H9 (cell line): ENCODE measurements at regions not wholly inside any gene's neighbourhood (a gene's known extent, or its start where the extent isn't known, plus 50 kb on each side); places are given as distances from the start of the nearest gene placed in this dataset.

ENCODE experiments used
- DNase-seq: peaks from one replicate; pipeline ENCODE4 v3.0.0-alpha.2; 2017
- H2AFZ ChIP-seq: one replicate; pipeline ENCODE4 v1.6.1; 2013; ENCODE audit warnings: mild to moderate bottlenecking, low read length, control low read depth, moderate library complexity
- H2AK5ac ChIP-seq: 2 replicates; pipeline ENCODE4 v1.6.1; 2013; ENCODE audit warnings: low read length, control low read depth, mixed read lengths; ENCODE audit not compliant: insufficient read length
- H2BK120ac ChIP-seq: one replicate; pipeline ENCODE4 v1.6.1; 2013; ENCODE audit warnings: low read depth, mild to moderate bottlenecking, low read length, control low read depth, inconsistent platforms; ENCODE audit not compliant: poor library complexity, severe bottlenecking
- H2BK12ac ChIP-seq: 2 replicates; pipeline ENCODE4 v1.6.1; 2013; ENCODE audit warnings: low read length, control low read depth, mixed read lengths, low read depth; ENCODE audit not compliant: insufficient read length
- H2BK15ac ChIP-seq: 2 replicates; pipeline ENCODE4 v1.6.1; 2013; ENCODE audit warnings: low read depth, low read length, control low read depth
- H2BK20ac ChIP-seq: one replicate; pipeline ENCODE4 v1.6.1; 2013; ENCODE audit warnings: low read depth, mild to moderate bottlenecking, low read length, control low read depth, inconsistent platforms; ENCODE audit not compliant: poor library complexity, severe bottlenecking
- H2BK5ac ChIP-seq: 2 replicates; pipeline ENCODE4 v1.6.1; 2013; ENCODE audit warnings: low read length, control low read depth, mixed read lengths; ENCODE audit not compliant: insufficient read length
- H3K14ac ChIP-seq: 2 replicates; pipeline ENCODE4 v1.6.1; 2013; ENCODE audit warnings: low read length, control low read depth; ENCODE audit not compliant: insufficient read depth
- H3K18ac ChIP-seq: 2 replicates; pipeline ENCODE4 v1.6.1; 2013; ENCODE audit warnings: low read depth, mild to moderate bottlenecking, mixed read lengths, low read length, control low read depth; ENCODE audit not compliant: insufficient read length
- H3K23ac ChIP-seq: 2 replicates; pipeline ENCODE4 v1.6.1; 2013; ENCODE audit warnings: low read length, control low read depth, mixed read lengths, low read depth; ENCODE audit not compliant: insufficient read length
- H3K23me2 ChIP-seq: 2 replicates; pipeline ENCODE4 v1.6.1; 2013; ENCODE audit warnings: low read depth, mild to moderate bottlenecking, mixed read lengths, low read length, control low read depth; ENCODE audit not compliant: insufficient read length, poor library complexity, severe bottlenecking
- H3K27ac ChIP-seq: 2 replicates; pipeline ENCODE4 v1.5.1; 2013; ENCODE audit warnings: low read length, control low read depth, mixed read lengths, low read depth; ENCODE audit not compliant: insufficient read length
- H3K27me3 ChIP-seq: 2 replicates; pipeline ENCODE4 v1.6.1; 2013; ENCODE audit warnings: low read length, control low read depth, inconsistent platforms; ENCODE audit not compliant: insufficient read depth
- H3K4ac ChIP-seq: 2 replicates; pipeline ENCODE4 v1.6.1; 2013; ENCODE audit warnings: low read depth, mild to moderate bottlenecking, control low read depth, inconsistent platforms, low read length, moderate library complexity
- H3K4me1 ChIP-seq: 2 replicates; pipeline ENCODE4 v1.6.1; 2013; ENCODE audit warnings: low read length, control low read depth, inconsistent platforms; ENCODE audit not compliant: insufficient read depth
- H3K4me2 ChIP-seq: 2 replicates; pipeline ENCODE4 v1.6.1; 2013; ENCODE audit warnings: low read length, control low read depth, mixed read lengths; ENCODE audit not compliant: insufficient read length, insufficient read depth
- H3K56ac ChIP-seq: 2 replicates; pipeline ENCODE4 v1.6.1; 2013; ENCODE audit warnings: low read depth, mild to moderate bottlenecking, mixed read lengths, low read length, control low read depth; ENCODE audit not compliant: insufficient read length
- H3K79me1 ChIP-seq: 2 replicates; pipeline ENCODE4 v1.6.1; 2013; ENCODE audit warnings: low read depth, mild to moderate bottlenecking, moderate library complexity, low read length, control low read depth, inconsistent platforms; ENCODE audit not compliant: insufficient read depth, poor library complexity, severe bottlenecking
- H3K79me2 ChIP-seq: 2 replicates; pipeline ENCODE4 v1.6.1; 2013; ENCODE audit warnings: low read length, control low read depth, inconsistent platforms; ENCODE audit not compliant: insufficient read depth
- H3K9ac ChIP-seq: 2 replicates; pipeline ENCODE4 v1.6.1; 2013; ENCODE audit warnings: low read length, control low read depth, mixed read lengths; ENCODE audit not compliant: insufficient read length; ENCODE audit errors: extremely low read depth
- H3K9me3 ChIP-seq: one replicate; pipeline ENCODE4 v1.6.1; 2013; ENCODE audit warnings: low read depth, low read length, inconsistent platforms; ENCODE audit not compliant: control insufficient read depth
- H3T11ph ChIP-seq: one replicate; pipeline ENCODE4 v1.6.1; 2013; ENCODE audit warnings: mild to moderate bottlenecking, low read length, control low read depth, inconsistent platforms
- H4K20me1 ChIP-seq: one replicate; pipeline ENCODE4 v1.6.1; 2013; ENCODE audit not compliant: control insufficient read depth, insufficient read length, insufficient read depth
- H4K5ac ChIP-seq: 2 replicates; pipeline ENCODE4 v1.6.1; 2013; ENCODE audit warnings: low read depth, mild to moderate bottlenecking, mixed read lengths, low read length, control low read depth; ENCODE audit not compliant: insufficient read length
- H4K8ac ChIP-seq: replicated peaks from 2 replicates; pipeline ENCODE4 v1.6.1; 2013; ENCODE audit warnings: low read length, control low read depth, mixed read lengths, low read depth; ENCODE audit not compliant: insufficient read length
- H4K91ac ChIP-seq: 2 replicates; pipeline ENCODE4 v1.6.1; 2013; ENCODE audit warnings: low read depth, mild to moderate bottlenecking, moderate library complexity, mixed read lengths, low read length, control low read depth; ENCODE audit not compliant: insufficient read length
- H3K27ac Mint-ChIP-seq, 3 experiments: 2 replicates in 2 of 3; 3 replicates in 1 of 3; pipeline ENCODE4 v1.8.0; 2020 to 2021; ENCODE audit warnings: mixed read lengths in 3 of 3, mild to moderate bottlenecking in 1 of 3, moderate library complexity in 1 of 3
- H3K27me3 Mint-ChIP-seq: 2 replicates; pipeline ENCODE4 v1.8.0; 2021; ENCODE audit warnings: low read depth, mild to moderate bottlenecking, moderate library complexity, mixed read lengths
- H3K36me3 Mint-ChIP-seq, 3 experiments: 2 replicates in 2 of 3; 3 replicates in 1 of 3; pipeline ENCODE4 v1.8.0; 2020 to 2021; ENCODE audit warnings: low read depth in 3 of 3, mixed read lengths in 3 of 3; ENCODE audit not compliant: insufficient read depth in 1 of 3
- H3K4me1 Mint-ChIP-seq, 2 experiments: 2 replicates each; pipeline ENCODE4 v1.8.0; 2020; ENCODE audit warnings: mixed read lengths in 2 of 2
- H3K4me3 Mint-ChIP-seq, 2 experiments: 2 replicates in 1 of 2; 3 replicates in 1 of 2; pipeline ENCODE4 v1.8.0; 2020 to 2021; ENCODE audit warnings: mild to moderate bottlenecking in 2 of 2, mixed read lengths in 2 of 2, moderate library complexity in 1 of 2
- H3K9me3 Mint-ChIP-seq, 2 experiments: 2 replicates in 1 of 2; 3 replicates in 1 of 2; pipeline ENCODE4 v1.8.0; 2020; ENCODE audit warnings: mild to moderate bottlenecking in 2 of 2, mixed read lengths in 2 of 2, moderate library complexity in 1 of 2
- WGBS: extraction: QIAGEN DNeasy Blood & Tissue Kit; methylation state at CpG from one replicate; pipeline ENCODE4 v1.1.7; 2013; ENCODE audit warnings: missing lambda C conversion rate, low lambda C conversion rate, mixed read lengths; ENCODE audit not compliant: insufficient read length; ENCODE audit errors: extremely low coverage; 5-methylcytosine and 5-hydroxymethylcytosine counted together
- TF ChIP-seq, protein P1 (sequence below): fragments of 200-600 bp; sonication (generic); conservative IDR thresholded peaks from 3 replicates; pipeline ENCODE4 v1.8.0; 2021; ENCODE audit warnings: antibody characterized with exemption, mild to moderate bottlenecking

DNA sequence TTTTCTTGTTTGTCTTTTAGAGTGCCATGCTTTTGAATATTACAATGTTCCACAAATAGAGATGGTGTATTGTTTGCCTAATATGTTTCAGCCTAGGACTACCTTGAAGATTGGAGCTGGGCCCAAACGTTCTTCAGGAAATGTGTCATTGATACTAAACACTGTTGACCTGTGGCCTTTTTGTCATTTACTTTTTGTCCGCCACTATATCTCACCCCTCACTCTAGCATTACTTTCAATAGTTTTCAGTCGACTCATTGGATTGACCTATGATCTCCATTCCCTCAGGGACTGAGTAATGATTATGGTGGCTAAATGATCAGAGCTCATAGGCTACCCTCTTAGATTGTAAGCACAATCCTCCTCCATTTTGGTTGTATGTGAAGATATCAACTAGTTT is 115.8 kb downstream of the NUDT12 start:
- H3K9me3 ChIP-seq = no peaks in the 10 kb centered on the region
- no peaks in the 10 kb centered on the region for H3K23me2 ChIP-seq
- no peak overlapping the region for H2BK5ac ChIP-seq
- H3K9ac ChIP-seq = no peak overlapping the region
- peaks cover 6% of the 10 kb centered on the region for H3K4me1 ChIP-seq
- no peaks in the 10 kb centered on the region for H3K27me3 ChIP-seq
- no peak overlapping the region for H3K27ac Mint-ChIP-seq
- H2BK15ac ChIP-seq = no peak overlapping the region
- H3K27me3 Mint-ChIP-seq = no peaks in the 10 kb centered on the region
- H4K20me1 ChIP-seq = no peaks in the 10 kb centered on the region
- H4K5ac ChIP-seq = no peak overlapping the region
- H3K4me1 Mint-ChIP-seq = peaks cover 22 to 26% of the 10 kb centered on the region in 2 experiments
- H3K79me2 ChIP-seq = no peaks in the 10 kb centered on the region
- no peak overlapping the region for H2AFZ ChIP-seq
- H3K79me1 ChIP-seq = no peaks in the 10 kb centered on the region
- no peak overlapping the region for H3K4me3 Mint-ChIP-seq
- H3K56ac ChIP-seq = no peak overlapping the region
- H3K27ac ChIP-seq = no peak overlapping the region
- no peak overlapping the region for H3K23ac ChIP-seq
- H4K91ac ChIP-seq = no peak overlapping the region
- TF ChIP-seq, protein P1, sequence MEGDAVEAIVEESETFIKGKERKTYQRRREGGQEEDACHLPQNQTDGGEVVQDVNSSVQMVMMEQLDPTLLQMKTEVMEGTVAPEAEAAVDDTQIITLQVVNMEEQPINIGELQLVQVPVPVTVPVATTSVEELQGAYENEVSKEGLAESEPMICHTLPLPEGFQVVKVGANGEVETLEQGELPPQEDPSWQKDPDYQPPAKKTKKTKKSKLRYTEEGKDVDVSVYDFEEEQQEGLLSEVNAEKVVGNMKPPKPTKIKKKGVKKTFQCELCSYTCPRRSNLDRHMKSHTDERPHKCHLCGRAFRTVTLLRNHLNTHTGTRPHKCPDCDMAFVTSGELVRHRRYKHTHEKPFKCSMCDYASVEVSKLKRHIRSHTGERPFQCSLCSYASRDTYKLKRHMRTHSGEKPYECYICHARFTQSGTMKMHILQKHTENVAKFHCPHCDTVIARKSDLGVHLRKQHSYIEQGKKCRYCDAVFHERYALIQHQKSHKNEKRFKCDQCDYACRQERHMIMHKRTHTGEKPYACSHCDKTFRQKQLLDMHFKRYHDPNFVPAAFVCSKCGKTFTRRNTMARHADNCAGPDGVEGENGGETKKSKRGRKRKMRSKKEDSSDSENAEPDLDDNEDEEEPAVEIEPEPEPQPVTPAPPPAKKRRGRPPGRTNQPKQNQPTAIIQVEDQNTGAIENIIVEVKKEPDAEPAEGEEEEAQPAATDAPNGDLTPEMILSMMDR = no peak
- no peaks in the 10 kb centered on the region for H3K9me3 Mint-ChIP-seq
- no peak overlapping the region for H2BK120ac ChIP-seq
- H3K4ac ChIP-seq = no peak overlapping the region
- WGBS = no CpG with 5 or more reads among the region's 3 CpGs
- H2AK5ac ChIP-seq = no peak overlapping the region
- no peaks in the 10 kb centered on the region for H3K36me3 Mint-ChIP-seq
- H2BK20ac ChIP-seq = no peak overlapping the region
- H4K8ac ChIP-seq = no peak overlapping the region
- H3K14ac ChIP-seq = no peak overlapping the region
- DNase-seq = no peak
- H3K4me2 ChIP-seq = no peak overlapping the region
- H3K18ac ChIP-seq = no peak overlapping the region
- no peak overlapping the region for H2BK12ac ChIP-seq
- no peak overlapping the region for H3T11ph ChIP-seq
